ENCODE measurements at regions not wholly inside any gene's neighbourhood (a gene's known extent, or its start where the extent isn't known, plus 50 kb on each side); places are given as distances from the start of the nearest gene placed in this dataset.

- TF ChIP-seq CTCF (IDR thresholded peaks at IDR 0.05; ENCODE audit: control insufficient read depth, insufficient read depth, low read depth, low read length, missing control alignments) = no peak
- DNase-seq (ENCODE audit: low read depth) = no peak
- H3K4me3 ChIP-seq (ENCODE audit: control insufficient read depth, low read depth, low read length) = no peak overlapping the region
Measured at GRCh38 chr4:137468836-137469235, 63.5 kb downstream of the PCDH18 start.

GRCh38 chr4:137467537-137467936 is 64.8 kb downstream of the PCDH18 start:
- H3K4me3 ChIP-seq (ENCODE audit: control insufficient read depth, low read depth, low read length) = no peak overlapping the region
- DNase-seq (ENCODE audit: low read depth) = no peak
- TF ChIP-seq CTCF (IDR thresholded peaks at IDR 0.05; ENCODE audit: control insufficient read depth, insufficient read depth, low read depth, low read length, missing control alignments) = no peak

GRCh38 chr4:137463377-137464003 is 68.8 kb downstream of the PCDH18 start:
- DNase-seq (ENCODE audit: low read depth) = no peak
- no peak overlapping the region for H3K4me3 ChIP-seq (ENCODE audit: control insufficient read depth, low read depth, low read length)
- no peak for TF ChIP-seq CTCF (IDR thresholded peaks at IDR 0.05; ENCODE audit: control insufficient read depth, insufficient read depth, low read depth, low read length, missing control alignments)

- TF ChIP-seq CTCF (IDR thresholded peaks at IDR 0.05; ENCODE audit: control insufficient read depth, insufficient read depth, low read depth, low read length, missing control alignments) = no peak
- H3K4me3 ChIP-seq (ENCODE audit: control insufficient read depth, low read depth, low read length) = no peak overlapping the region
- no peak for DNase-seq (ENCODE audit: low read depth)
Measured at GRCh38 chr4:137455647-137456321, 76.5 kb downstream of the PCDH18 start.

- no peak for DNase-seq (ENCODE audit: low read depth)
- H3K4me3 ChIP-seq (ENCODE audit: control insufficient read depth, low read depth, low read length) = no peak overlapping the region
- no peak for TF ChIP-seq CTCF (IDR thresholded peaks at IDR 0.05; ENCODE audit: control insufficient read depth, insufficient read depth, low read depth, low read length, missing control alignments)
Measured at GRCh38 chr4:137454767-137455166, 77.5 kb downstream of the PCDH18 start.

- no peak for TF ChIP-seq CTCF (IDR thresholded peaks at IDR 0.05; ENCODE audit: control insufficient read depth, insufficient read depth, low read depth, low read length, missing control alignments)
- no peak for DNase-seq (ENCODE audit: low read depth)
- H3K4me3 ChIP-seq (ENCODE audit: control insufficient read depth, low read depth, low read length) = no peak overlapping the region
Measured at GRCh38 chr4:137452799-137453198, 79.5 kb downstream of the PCDH18 start.
